ENCODE measurements at regions not wholly inside any gene's neighbourhood (a gene's known extent, or its start where the extent isn't known, plus 50 kb on each side); places are given as distances from the start of the nearest gene placed in this dataset.

GRCh38 chr6:150744522-150745260, 120.8 kb upstream of the MTHFD1L start:
- TF ChIP-seq CTCF (conservative IDR thresholded peaks at IDR 0.05; ENCODE audit: low read depth in 2 of 2), result no peak
- TF ChIP-seq EZH2 (IDR thresholded peaks at IDR 0.05; ENCODE audit: low read depth, unreplicated experiment), result no peak
- TF ChIP-seq EZH2phosphoT487 (IDR thresholded peaks at IDR 0.05; ENCODE audit: unreplicated experiment), result no peak
